ENCODE measurements at regions not wholly inside any gene's neighbourhood (a gene's known extent, or its start where the extent isn't known, plus 50 kb on each side); places are given as distances from the start of the nearest gene placed in this dataset.
A peak's percentile ranks its signal among the peaks of the same experiment; 100 is the strongest.

DNA sequence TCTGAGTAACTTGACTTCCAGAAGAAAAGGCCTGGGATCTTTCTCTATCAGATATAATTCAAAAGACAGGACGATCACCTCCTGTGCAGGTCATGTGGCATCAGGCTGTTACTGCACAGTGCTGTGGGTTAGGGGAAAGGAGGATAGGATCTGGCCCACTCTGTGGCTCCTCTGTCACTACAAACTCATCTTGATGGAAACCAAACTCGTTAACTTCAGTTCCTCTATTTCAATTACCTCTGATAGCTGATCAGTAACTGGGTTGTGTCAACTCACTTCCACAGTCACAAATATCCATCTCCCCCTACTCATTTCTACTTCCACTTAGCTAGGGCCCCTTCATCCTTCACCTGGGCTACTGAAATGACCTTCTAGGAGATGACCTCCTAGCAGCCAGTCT is 95.2 kb downstream of the RCN1 start:
- TF ChIP-seq, protein P1, sequence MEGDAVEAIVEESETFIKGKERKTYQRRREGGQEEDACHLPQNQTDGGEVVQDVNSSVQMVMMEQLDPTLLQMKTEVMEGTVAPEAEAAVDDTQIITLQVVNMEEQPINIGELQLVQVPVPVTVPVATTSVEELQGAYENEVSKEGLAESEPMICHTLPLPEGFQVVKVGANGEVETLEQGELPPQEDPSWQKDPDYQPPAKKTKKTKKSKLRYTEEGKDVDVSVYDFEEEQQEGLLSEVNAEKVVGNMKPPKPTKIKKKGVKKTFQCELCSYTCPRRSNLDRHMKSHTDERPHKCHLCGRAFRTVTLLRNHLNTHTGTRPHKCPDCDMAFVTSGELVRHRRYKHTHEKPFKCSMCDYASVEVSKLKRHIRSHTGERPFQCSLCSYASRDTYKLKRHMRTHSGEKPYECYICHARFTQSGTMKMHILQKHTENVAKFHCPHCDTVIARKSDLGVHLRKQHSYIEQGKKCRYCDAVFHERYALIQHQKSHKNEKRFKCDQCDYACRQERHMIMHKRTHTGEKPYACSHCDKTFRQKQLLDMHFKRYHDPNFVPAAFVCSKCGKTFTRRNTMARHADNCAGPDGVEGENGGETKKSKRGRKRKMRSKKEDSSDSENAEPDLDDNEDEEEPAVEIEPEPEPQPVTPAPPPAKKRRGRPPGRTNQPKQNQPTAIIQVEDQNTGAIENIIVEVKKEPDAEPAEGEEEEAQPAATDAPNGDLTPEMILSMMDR (conservative IDR thresholded peaks at IDR 0.05), result no peak
- Mint-ChIP-seq H3K27ac (no peak overlapping the region), H3K9me3 (no peaks in the 10 kb centered on the region), H3K4me3 (no peak overlapping the region), H3K27me3 (ENCODE audit: insufficient read depth) (peaks cover 5% of the 10 kb centered on the region), H3K36me3 (ENCODE audit: low read depth) (no peaks in the 10 kb centered on the region), H3K4me1 (no peaks in the 10 kb centered on the region)
- H3K27ac ChIP-seq (ENCODE audit: low read depth, low read length), result no peak overlapping the region
- H3K9me3 ChIP-seq (ENCODE audit: control insufficient read depth, low read length), result no peaks in the 10 kb centered on the region
- WGBS, 2 experiments (ENCODE audit: insufficient coverage in 1 of 2, insufficient read length in 1 of 2), result 89 to 96% methylated on average over 2 of the region's 2 CpGs
- H3K27me3 ChIP-seq (ENCODE audit: control insufficient read depth, insufficient read depth, low read length, poor library complexity, severe bottlenecking), result no peaks in the 10 kb centered on the region
- H3K36me3 ChIP-seq (ENCODE audit: control insufficient read depth, insufficient read depth, low read length), result no peaks in the 10 kb centered on the region
- H3K4me1 ChIP-seq (ENCODE audit: control insufficient read depth, insufficient read depth, low read length), result no peaks in the 10 kb centered on the region
- no peak for DNase-seq
- no peak overlapping the region for H3K9ac ChIP-seq (ENCODE audit: extremely low read depth, low read length, poor library complexity, severe bottlenecking)
- H3K4me3 ChIP-seq (ENCODE audit: low read length), result no peak overlapping the region

DNA sequence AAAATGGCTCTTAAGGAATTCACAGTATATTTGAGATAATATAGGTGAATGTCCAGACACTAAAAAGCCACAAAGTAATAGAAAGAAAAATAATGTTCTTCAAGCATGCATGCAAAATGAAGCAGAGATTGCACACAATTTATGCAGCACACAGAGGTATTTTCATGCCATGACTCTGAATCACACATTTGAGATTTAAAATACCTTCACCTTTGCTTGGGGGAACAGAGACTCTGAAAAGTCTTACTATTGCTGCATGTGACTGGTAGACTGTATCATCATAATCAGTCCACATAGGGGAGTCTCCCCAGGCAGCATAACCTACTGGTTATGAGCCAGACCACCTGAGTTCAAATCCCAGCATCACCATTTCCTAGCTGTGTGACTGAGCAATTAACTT is 96.2 kb downstream of the RCN1 start:
- H3K27ac Mint-ChIP-seq, result no peak overlapping the region
- TF ChIP-seq, protein P1 (conservative IDR thresholded peaks at IDR 0.05), result no peak
- no peaks in the 10 kb centered on the region for H3K36me3 Mint-ChIP-seq (ENCODE audit: low read depth)
- no peaks in the 10 kb centered on the region for H3K9me3 Mint-ChIP-seq
- peaks cover 5% of the 10 kb centered on the region for H3K27me3 Mint-ChIP-seq (ENCODE audit: insufficient read depth)
- H3K4me1 Mint-ChIP-seq, result no peaks in the 10 kb centered on the region
- H3K9ac ChIP-seq (ENCODE audit: extremely low read depth, low read length, poor library complexity, severe bottlenecking), result no peak overlapping the region
- no peak for DNase-seq
- no peak overlapping the region for H3K4me3 ChIP-seq (ENCODE audit: low read length)
- H3K36me3 ChIP-seq (ENCODE audit: control insufficient read depth, insufficient read depth, low read length), result no peaks in the 10 kb centered on the region
- no peak overlapping the region for H3K27ac ChIP-seq (ENCODE audit: low read depth, low read length)
- no peaks in the 10 kb centered on the region for H3K9me3 ChIP-seq (ENCODE audit: control insufficient read depth, low read length)
- H3K4me3 Mint-ChIP-seq, result no peak overlapping the region
- H3K27me3 ChIP-seq (ENCODE audit: control insufficient read depth, insufficient read depth, low read length, poor library complexity, severe bottlenecking), result no peaks in the 10 kb centered on the region
- no peaks in the 10 kb centered on the region for H3K4me1 ChIP-seq (ENCODE audit: control insufficient read depth, insufficient read depth, low read length)

DNA sequence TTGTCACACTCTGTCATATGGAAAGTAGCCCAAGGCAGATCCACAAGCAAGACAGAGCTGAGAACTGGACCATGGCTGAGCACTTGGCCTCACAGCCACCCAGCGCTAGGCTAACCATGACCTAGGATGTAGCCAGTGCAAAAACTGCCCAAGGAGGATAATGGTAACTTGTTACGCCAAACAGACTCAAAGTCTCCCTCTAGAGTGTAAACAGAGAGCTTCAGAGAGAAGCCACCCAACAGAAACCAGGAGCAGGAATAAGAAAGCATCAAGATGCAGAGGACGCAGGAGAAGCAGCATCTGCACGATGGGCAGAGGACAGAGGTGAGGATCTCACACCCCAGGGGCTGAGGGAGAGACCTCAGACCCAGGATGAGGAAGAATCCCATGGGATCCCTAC is 97.9 kb downstream of the RCN1 start:
- H3K4me1 Mint-ChIP-seq, result no peaks in the 10 kb centered on the region
- Histone ChIP-seq H3K27ac (ENCODE audit: low read depth, low read length) (no peak overlapping the region), H3K27me3 (ENCODE audit: control insufficient read depth, insufficient read depth, low read length, poor library complexity, severe bottlenecking) (no peaks in the 10 kb centered on the region), H3K9me3 (ENCODE audit: control insufficient read depth, low read length) (no peaks in the 10 kb centered on the region), H3K9ac (ENCODE audit: extremely low read depth, low read length, poor library complexity, severe bottlenecking) (no peak overlapping the region), H3K4me3 (ENCODE audit: low read length) (no peak overlapping the region), H3K36me3 (ENCODE audit: control insufficient read depth, insufficient read depth, low read length) (no peaks in the 10 kb centered on the region), H3K4me1 (ENCODE audit: control insufficient read depth, insufficient read depth, low read length) (no peaks in the 10 kb centered on the region)
- H3K4me3 Mint-ChIP-seq, result no peak overlapping the region
- 85 to 87% methylated on average over 3 to 4 of the region's 4 CpGs for WGBS, 2 experiments (ENCODE audit: insufficient coverage in 1 of 2, insufficient read length in 1 of 2)
- peaks cover 3% of the 10 kb centered on the region for H3K27me3 Mint-ChIP-seq (ENCODE audit: insufficient read depth)
- H3K9me3 Mint-ChIP-seq, result no peaks in the 10 kb centered on the region
- DNase-seq, result no peak
- no peaks in the 10 kb centered on the region for H3K36me3 Mint-ChIP-seq (ENCODE audit: low read depth)
- H3K27ac Mint-ChIP-seq, result no peak overlapping the region
- TF ChIP-seq, protein P1 (conservative IDR thresholded peaks at IDR 0.05), result peak; percentile 36
